Mesendoderm (in vitro differentiated cells): ENCODE measurements at regions not wholly inside any gene's neighbourhood (a gene's known extent, or its start where the extent isn't known, plus 50 kb on each side); places are given as distances from the start of the nearest gene placed in this dataset.

ENCODE experiments used
- DNase-seq: peaks from one replicate; pipeline ENCODE4 v3.0.0; 2013
- H2AK5ac ChIP-seq: 2 replicates; pipeline ENCODE4 v1.6.1; 2013; ENCODE audit warnings: low read length, inconsistent platforms
- H2BK120ac ChIP-seq: 2 replicates; pipeline ENCODE4 v1.6.1; 2013; ENCODE audit warnings: low read depth, mild to moderate bottlenecking, low read length, moderate library complexity, mixed read lengths
- H2BK15ac ChIP-seq: replicated peaks from 2 replicates; pipeline ENCODE4 v1.6.1; 2013; ENCODE audit warnings: low read depth, mild to moderate bottlenecking, moderate library complexity
- H2BK5ac ChIP-seq: 2 replicates; pipeline ENCODE4 v1.6.1; 2013; ENCODE audit warnings: low read length, inconsistent platforms
- H3K18ac ChIP-seq: 2 replicates; pipeline ENCODE4 v1.6.1; 2013; ENCODE audit warnings: mild to moderate bottlenecking, low read length, mixed read lengths
- H3K23ac ChIP-seq: one replicate; pipeline ENCODE4 v1.6.1; 2013; ENCODE audit warnings: low read length
- H3K27ac ChIP-seq: 2 replicates; pipeline ENCODE4 v1.5.1; 2013; ENCODE audit warnings: low read depth, mild to moderate bottlenecking, inconsistent platforms, low read length, moderate library complexity
- H3K27me3 ChIP-seq: 2 replicates; pipeline ENCODE4 v1.6.1; 2013; ENCODE audit warnings: low read length, control low read depth, mild to moderate bottlenecking, inconsistent platforms; ENCODE audit not compliant: insufficient read depth, poor library complexity
- H3K36me3 ChIP-seq: 2 replicates; pipeline ENCODE4 v1.6.1; 2013; ENCODE audit warnings: low read length, inconsistent platforms; ENCODE audit not compliant: control insufficient read depth, insufficient read depth
- H3K4ac ChIP-seq: one replicate; pipeline ENCODE4 v1.6.1; 2013; ENCODE audit warnings: low read depth, mild to moderate bottlenecking, low read length, moderate library complexity
- H3K4me1 ChIP-seq: 2 replicates; pipeline ENCODE4 v1.6.1; 2013; ENCODE audit warnings: low read depth, low read length, inconsistent platforms; ENCODE audit not compliant: control insufficient read depth
- H3K4me2 ChIP-seq: 2 replicates; pipeline ENCODE4 v1.6.1; 2013; ENCODE audit warnings: low read length
- H3K4me3 ChIP-seq: 2 replicates; pipeline ENCODE4 v1.5.1; 2013; ENCODE audit warnings: mild to moderate bottlenecking, low read length
- H3K56ac ChIP-seq: one replicate; pipeline ENCODE4 v1.6.1; 2013; ENCODE audit warnings: low read length
- H3K79me1 ChIP-seq: 2 replicates; pipeline ENCODE4 v1.6.1; 2013; ENCODE audit warnings: low read length, inconsistent platforms
- H3K79me2 ChIP-seq: 2 replicates; pipeline ENCODE4 v1.6.1; 2013; ENCODE audit warnings: mild to moderate bottlenecking, low read length; ENCODE audit not compliant: control insufficient read depth, insufficient read depth
- H3K9ac ChIP-seq: 2 replicates; pipeline ENCODE4 v1.6.1; 2013; ENCODE audit warnings: low read length, inconsistent platforms
- H4K5ac ChIP-seq: one replicate; pipeline ENCODE4 v1.6.1; 2013; ENCODE audit warnings: low read length
- H4K8ac ChIP-seq: one replicate; pipeline ENCODE4 v1.6.1; 2013; ENCODE audit warnings: low read depth, mild to moderate bottlenecking, control low read depth, low read length, moderate library complexity
- WGBS: extraction: QIAGEN DNeasy Blood & Tissue Kit; methylation state at CpG from one replicate; pipeline ENCODE4 v1.1.7; 2013; ENCODE audit warnings: low lambda C conversion rate, missing lambda C conversion rate; ENCODE audit not compliant: insufficient coverage; ENCODE audit errors: extremely low coverage; 5-methylcytosine and 5-hydroxymethylcytosine counted together

- H3K27ac ChIP-seq: no peak overlapping the region
- no peak overlapping the region for H3K23ac ChIP-seq
- H3K9ac ChIP-seq: no peak overlapping the region
- H2BK120ac ChIP-seq: no peak overlapping the region
- no peaks in the 10 kb centered on the region for H3K79me2 ChIP-seq
- no peak overlapping the region for H4K8ac ChIP-seq
- H3K56ac ChIP-seq: no peak overlapping the region
- DNase-seq: no peak
- H4K5ac ChIP-seq: no peak overlapping the region
- H3K79me1 ChIP-seq: no peaks in the 10 kb centered on the region
- H3K36me3 ChIP-seq: no peaks in the 10 kb centered on the region
- H3K4ac ChIP-seq: no peak overlapping the region
- no peak overlapping the region for H2BK15ac ChIP-seq
- H3K4me2 ChIP-seq: no peak overlapping the region
- no peak overlapping the region for H2BK5ac ChIP-seq
- WGBS: no CpG with 5 or more reads among the region's 1 CpG
- H3K4me3 ChIP-seq: no peak overlapping the region
- no peak overlapping the region for H2AK5ac ChIP-seq
- H3K4me1 ChIP-seq: no peaks in the 10 kb centered on the region
- H3K18ac ChIP-seq: no peak overlapping the region
- H3K27me3 ChIP-seq: no peaks in the 10 kb centered on the region
Measured at GRCh38 chr3:102537123-102537522, 102.3 kb downstream of the ZPLD1 start.

GRCh38 chr3:102544741-102545140 lies 109.9 kb downstream of the ZPLD1 start:
- Histone ChIP-seq H3K79me1 (no peaks in the 10 kb centered on the region), H3K4me2 (no peak overlapping the region), H3K27ac (no peak overlapping the region), H3K79me2 (no peaks in the 10 kb centered on the region), H3K9ac (no peak overlapping the region), H3K23ac (no peak overlapping the region), H3K4ac (no peak overlapping the region), H3K36me3 (no peaks in the 10 kb centered on the region), H3K18ac (no peak overlapping the region), H2AK5ac (no peak overlapping the region), H4K8ac (no peak overlapping the region), H3K27me3 (no peaks in the 10 kb centered on the region), H3K4me1 (no peaks in the 10 kb centered on the region), H3K56ac (no peak overlapping the region), H2BK15ac (no peak overlapping the region), H3K4me3 (no peak overlapping the region), H2BK120ac (no peak overlapping the region), H4K5ac (no peak overlapping the region), H2BK5ac (no peak overlapping the region)
- DNase-seq: no peak
- 100% methylated on average over 3 of the region's 6 CpGs for WGBS

DNA sequence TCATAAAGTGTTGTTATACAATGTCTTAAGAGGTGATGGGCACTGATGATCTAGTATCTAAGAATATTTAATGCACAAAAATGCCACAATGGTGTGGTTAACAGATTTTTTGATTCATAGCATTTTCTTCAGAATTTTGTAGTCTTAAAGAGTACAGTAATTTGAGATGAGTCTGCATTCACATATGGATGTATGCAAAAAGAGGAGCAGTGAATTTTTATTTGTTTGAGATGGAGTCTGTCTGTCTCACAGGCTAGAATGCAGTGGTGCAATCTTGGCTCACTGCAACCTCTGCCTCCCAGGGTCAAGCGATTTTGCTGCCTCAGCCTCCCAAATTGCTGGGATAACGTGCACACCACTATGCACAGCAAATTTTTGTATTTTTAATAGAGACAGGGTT lies 110.5 kb downstream of the ZPLD1 start:
- H3K56ac ChIP-seq: no peak overlapping the region
- H3K4me1 ChIP-seq: no peaks in the 10 kb centered on the region
- H3K4me2 ChIP-seq: no peak overlapping the region
- no peaks in the 10 kb centered on the region for H3K79me1 ChIP-seq
- no peak overlapping the region for H3K4ac ChIP-seq
- no peak overlapping the region for H3K18ac ChIP-seq
- no peak overlapping the region for H4K5ac ChIP-seq
- no peak overlapping the region for H4K8ac ChIP-seq
- H3K79me2 ChIP-seq: no peaks in the 10 kb centered on the region
- H3K9ac ChIP-seq: no peak overlapping the region
- H2AK5ac ChIP-seq: no peak overlapping the region
- no CpG with 5 or more reads among the region's 2 CpGs for WGBS
- H3K27me3 ChIP-seq: no peaks in the 10 kb centered on the region
- no peak for DNase-seq
- no peak overlapping the region for H3K4me3 ChIP-seq
- H3K27ac ChIP-seq: no peak overlapping the region
- no peak overlapping the region for H2BK120ac ChIP-seq
- H2BK5ac ChIP-seq: no peak overlapping the region
- H3K23ac ChIP-seq: no peak overlapping the region
- no peaks in the 10 kb centered on the region for H3K36me3 ChIP-seq
- H2BK15ac ChIP-seq: no peak overlapping the region

GRCh38 chr3:102553876-102554275 lies 119.1 kb downstream of the ZPLD1 start:
- H3K36me3 ChIP-seq: no peaks in the 10 kb centered on the region
- no peak overlapping the region for H2BK120ac ChIP-seq
- no peak overlapping the region for H3K18ac ChIP-seq
- H3K79me2 ChIP-seq: no peaks in the 10 kb centered on the region
- H3K56ac ChIP-seq: no peak overlapping the region
- no peak overlapping the region for H4K8ac ChIP-seq
- H3K4me3 ChIP-seq: no peak overlapping the region
- DNase-seq: no peak
- H3K4me2 ChIP-seq: no peak overlapping the region
- H4K5ac ChIP-seq: no peak overlapping the region
- no peak overlapping the region for H3K4ac ChIP-seq
- no peak overlapping the region for H3K9ac ChIP-seq
- H2BK15ac ChIP-seq: no peak overlapping the region
- no peaks in the 10 kb centered on the region for H3K79me1 ChIP-seq
- no peak overlapping the region for H2BK5ac ChIP-seq
- H3K27ac ChIP-seq: no peak overlapping the region
- no peaks in the 10 kb centered on the region for H3K27me3 ChIP-seq
- no peaks in the 10 kb centered on the region for H3K4me1 ChIP-seq
- no peak overlapping the region for H3K23ac ChIP-seq
- no peak overlapping the region for H2AK5ac ChIP-seq

DNA sequence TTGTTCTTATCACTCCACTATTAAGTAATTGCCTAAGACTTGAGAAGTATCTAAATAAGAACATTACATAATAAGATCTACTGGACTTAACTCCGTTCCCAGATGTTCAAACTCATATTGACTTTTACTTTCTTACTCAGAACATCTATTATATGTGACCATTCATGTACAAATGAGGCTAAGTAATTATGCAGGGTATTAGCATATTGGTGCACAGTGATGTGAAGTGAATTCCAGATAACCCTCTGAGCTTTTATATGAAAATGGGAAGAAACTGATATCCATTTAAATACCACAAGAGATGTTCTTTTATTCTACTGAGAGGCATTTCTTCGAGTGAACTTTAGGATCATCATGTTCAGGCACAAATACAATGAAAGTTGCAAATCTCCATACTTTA lies 135.7 kb downstream of the ZPLD1 start:
- H3K79me1 ChIP-seq: no peaks in the 10 kb centered on the region
- H2BK5ac ChIP-seq: no peak overlapping the region
- no peak overlapping the region for H3K23ac ChIP-seq
- H3K56ac ChIP-seq: no peak overlapping the region
- H3K4me3 ChIP-seq: no peak overlapping the region
- no peak overlapping the region for H4K5ac ChIP-seq
- no peak overlapping the region for H3K4ac ChIP-seq
- H3K4me2 ChIP-seq: no peak overlapping the region
- H2BK120ac ChIP-seq: no peak overlapping the region
- H3K18ac ChIP-seq: no peak overlapping the region
- H3K27ac ChIP-seq: no peak overlapping the region
- no peaks in the 10 kb centered on the region for H3K36me3 ChIP-seq
- no CpG with 5 or more reads among the region's 2 CpGs for WGBS
- H3K79me2 ChIP-seq: no peaks in the 10 kb centered on the region
- no peaks in the 10 kb centered on the region for H3K4me1 ChIP-seq
- H3K27me3 ChIP-seq: no peaks in the 10 kb centered on the region
- no peak overlapping the region for H3K9ac ChIP-seq
- no peak overlapping the region for H2BK15ac ChIP-seq
- H2AK5ac ChIP-seq: no peak overlapping the region
- no peak overlapping the region for H4K8ac ChIP-seq
- no peak for DNase-seq

- Histone ChIP-seq H3K79me2 (no peaks in the 10 kb centered on the region), H3K36me3 (no peaks in the 10 kb centered on the region), H3K27me3 (no peaks in the 10 kb centered on the region), H3K56ac (no peak overlapping the region), H3K4me3 (no peak overlapping the region), H3K4me1 (no peaks in the 10 kb centered on the region), H3K9ac (no peak overlapping the region), H4K8ac (no peak overlapping the region), H2BK15ac (no peak overlapping the region), H3K27ac (no peak overlapping the region), H3K4ac (no peak overlapping the region), H3K18ac (no peak overlapping the region), H3K4me2 (no peak overlapping the region), H2BK120ac (no peak overlapping the region), H2AK5ac (no peak overlapping the region), H3K23ac (no peak overlapping the region), H3K79me1 (no peaks in the 10 kb centered on the region), H2BK5ac (no peak overlapping the region), H4K5ac (no peak overlapping the region)
- WGBS: no CpG with 5 or more reads among the region's 1 CpG
- no peak for DNase-seq
Measured at GRCh38 chr3:102571006-102571405, 136.2 kb downstream of the ZPLD1 start.
